Activated CD4-positive, alpha-beta T cell treated with anti-CD3 and anti-CD28 coated beads, Interleukin-2, amount 50 U/mL, for 4 hours (primary cell): ENCODE measurements at regions not wholly inside any gene's neighbourhood (a gene's known extent, or its start where the extent isn't known, plus 50 kb on each side); places are given as distances from the start of the nearest gene placed in this dataset.

Experiments used
- DNase-seq, 2 experiments: peaks; one replicate each; pipeline ENCODE4 v3.0.0-alpha.2; 2020

- DNase-seq = no peak
Measured at GRCh38 chr7:86970986-86971385, 88.5 kb downstream of the ELAPOR2 start.

- DNase-seq = no peak
Measured at GRCh38 chr7:86970547-86970946, 88.9 kb downstream of the ELAPOR2 start.

GRCh38 chr7:86969865-86970264 is 89.6 kb downstream of the ELAPOR2 start:
- DNase-seq = no peak

GRCh38 chr7:86968618-86969017 is 90.8 kb downstream of the ELAPOR2 start:
- DNase-seq = no peak

GRCh38 chr7:86966916-86967315 is 92.5 kb downstream of the ELAPOR2 start:
- DNase-seq = no peak

GRCh38 chr7:86965727-86966120 is 93.7 kb downstream of the ELAPOR2 start:
- no peak for DNase-seq

- no peak for DNase-seq
Measured at GRCh38 chr7:86964973-86965726, 94.3 kb downstream of the ELAPOR2 start.

- no peak for DNase-seq
Measured at GRCh38 chr7:86963599-86964230, 95.7 kb downstream of the ELAPOR2 start.

- DNase-seq = no peak
Measured at GRCh38 chr7:86962623-86963022, 96.8 kb downstream of the ELAPOR2 start.

GRCh38 chr7:86961686-86962085 is 97.8 kb downstream of the ELAPOR2 start:
- no peak for DNase-seq

- DNase-seq = no peak
Measured at GRCh38 chr7:86958380-86958779, 101.1 kb downstream of the ELAPOR2 start.

- no peak for DNase-seq
Measured at GRCh38 chr7:86956567-86956966, 102.9 kb downstream of the ELAPOR2 start.

GRCh38 chr7:86955895-86956503 is 103.5 kb downstream of the ELAPOR2 start:
- no peak for DNase-seq

- no peak for DNase-seq
Measured at GRCh38 chr7:86954971-86955370, 104.5 kb downstream of the ELAPOR2 start.

GRCh38 chr7:86953653-86954336 is 105.7 kb downstream of the ELAPOR2 start:
- no peak for DNase-seq

GRCh38 chr7:86953219-86953618 is 106.2 kb downstream of the ELAPOR2 start:
- no peak for DNase-seq

- DNase-seq = no peak
Measured at GRCh38 chr7:86951895-86952294, 107.6 kb downstream of the ELAPOR2 start.

- no peak for DNase-seq
Measured at GRCh38 chr7:86950944-86951343, 108.5 kb downstream of the ELAPOR2 start.

- no peak for DNase-seq
Measured at GRCh38 chr7:86950360-86950759, 109.1 kb downstream of the ELAPOR2 start.

GRCh38 chr7:86949779-86950260 is 109.6 kb downstream of the ELAPOR2 start:
- no peak for DNase-seq

GRCh38 chr7:86949052-86949778 is 110.2 kb downstream of the ELAPOR2 start:
- no peak for DNase-seq

GRCh38 chr7:86947929-86948328 is 111.5 kb downstream of the ELAPOR2 start:
- no peak for DNase-seq

GRCh38 chr7:86943447-86943846 is 116.0 kb downstream of the ELAPOR2 start:
- no peak for DNase-seq
